ENCODE measurements at regions not wholly inside any gene's neighbourhood (a gene's known extent, or its start where the extent isn't known, plus 50 kb on each side); places are given as distances from the start of the nearest gene placed in this dataset.
A peak's percentile ranks its signal among the peaks of the same experiment; 100 is the strongest.
"Not testable (repeated sequence)": the region's sequence is repeated elsewhere in the genome, so short reads cannot be mapped to it uniquely, and the experiment has no call there.

DNA sequence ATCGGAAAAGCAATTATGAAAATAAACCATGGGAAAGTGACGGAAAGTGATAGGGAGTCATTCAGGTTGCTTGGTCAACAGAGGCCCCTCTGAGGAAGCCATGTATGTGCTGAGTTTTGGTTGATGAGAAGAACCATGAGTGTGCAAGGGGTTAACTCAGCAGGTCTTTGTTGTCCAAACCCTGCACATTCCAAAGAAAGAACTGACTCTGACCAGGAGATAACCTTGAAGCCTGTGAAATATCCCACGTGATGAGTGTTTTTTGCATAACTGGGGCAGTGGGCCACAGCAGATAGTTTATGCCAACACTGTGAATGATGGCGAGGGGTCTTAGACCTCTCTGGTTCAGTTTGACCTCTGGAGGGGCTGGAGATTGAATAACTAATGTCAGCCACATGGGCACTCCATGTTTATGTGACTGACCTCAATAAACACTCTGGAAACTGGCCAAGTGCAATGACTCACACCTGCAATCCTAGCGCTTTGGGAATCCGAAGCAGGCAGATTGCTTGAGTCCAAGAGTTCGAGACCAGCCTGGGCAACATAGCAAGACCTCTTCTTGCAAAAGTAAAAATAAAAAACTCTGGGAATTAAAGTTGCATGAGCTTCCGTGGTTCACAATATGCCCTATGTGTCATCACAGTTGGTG, 154.0 kb upstream of the FOXK1 start:
- no peak for DNase-seq

GRCh38 chr7:4531236-4531635, 150.9 kb upstream of the FOXK1 start:
- DNase-seq = no peak

GRCh38 chr7:4533339-4533738, 148.8 kb upstream of the FOXK1 start:
- DNase-seq = not testable (repeated sequence)

- DNase-seq = no peak
Measured at GRCh38 chr7:4549681-4550080, 132.4 kb upstream of the FOXK1 start.

DNA sequence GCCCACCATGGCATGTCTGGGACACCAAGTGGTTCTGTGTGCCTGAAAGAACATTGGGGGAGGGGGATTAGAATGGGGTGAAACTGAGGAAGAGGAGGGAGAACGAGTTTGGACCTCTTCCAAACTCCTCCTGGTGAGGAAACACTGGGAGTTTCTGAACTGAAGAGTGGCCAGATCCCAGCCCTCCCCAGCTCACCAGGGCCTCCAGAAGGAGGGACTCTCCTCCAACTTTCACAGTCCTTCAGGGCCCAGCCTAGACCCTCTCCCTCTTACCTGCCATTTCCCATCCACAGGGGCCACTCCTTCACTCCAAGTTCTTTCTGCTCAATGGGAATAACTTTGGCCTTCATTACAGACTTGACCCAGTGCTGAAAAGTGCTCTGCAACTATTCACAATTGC, 132.0 kb upstream of the FOXK1 start:
- no peak for DNase-seq

GRCh38 chr7:4552985-4553384, 129.1 kb upstream of the FOXK1 start:
- no peak for DNase-seq

DNA sequence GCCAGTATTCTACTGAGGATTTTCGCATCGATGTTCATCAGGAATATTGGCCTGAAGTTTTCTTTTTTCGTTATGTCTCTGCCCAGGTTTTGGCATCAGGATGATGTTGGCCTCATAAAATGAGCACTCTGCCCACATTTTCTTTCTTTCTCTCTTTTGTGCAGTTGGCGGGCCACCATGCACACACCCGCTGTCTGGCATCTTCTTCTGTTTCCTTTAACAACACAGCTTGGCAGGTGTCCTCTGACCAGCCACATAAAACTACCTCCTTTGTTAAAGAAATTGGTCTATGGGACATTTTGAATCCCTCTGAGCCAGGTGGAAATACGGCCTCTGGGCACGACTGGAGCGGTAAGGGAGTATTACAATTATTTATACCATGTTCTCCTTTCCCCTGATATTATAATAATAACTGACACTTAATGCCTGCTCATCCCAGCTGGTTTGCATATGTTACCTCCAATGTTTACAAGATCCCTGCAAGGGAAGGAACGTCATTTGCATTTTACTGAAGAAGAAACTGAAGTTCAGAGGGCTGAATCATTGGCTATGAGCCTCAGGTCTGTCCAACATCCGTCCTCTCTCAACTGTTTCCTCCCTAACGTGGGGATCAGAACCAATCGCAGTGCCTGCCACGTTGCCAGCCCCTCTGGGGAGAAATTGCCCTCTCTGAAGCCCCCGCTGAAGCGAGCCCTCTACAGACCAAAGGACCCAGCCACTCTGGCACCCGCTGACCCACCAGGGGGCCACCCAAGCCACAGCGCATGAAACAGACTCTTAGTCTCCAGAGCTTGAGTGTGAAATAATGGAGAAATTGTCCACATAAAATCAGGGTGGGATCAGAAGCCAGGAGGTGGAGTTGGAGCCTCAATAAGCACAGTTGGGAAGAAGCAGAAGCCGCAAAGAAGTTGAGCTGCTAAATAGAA, 125.0 kb upstream of the FOXK1 start:
- no peak for DNase-seq

DNA sequence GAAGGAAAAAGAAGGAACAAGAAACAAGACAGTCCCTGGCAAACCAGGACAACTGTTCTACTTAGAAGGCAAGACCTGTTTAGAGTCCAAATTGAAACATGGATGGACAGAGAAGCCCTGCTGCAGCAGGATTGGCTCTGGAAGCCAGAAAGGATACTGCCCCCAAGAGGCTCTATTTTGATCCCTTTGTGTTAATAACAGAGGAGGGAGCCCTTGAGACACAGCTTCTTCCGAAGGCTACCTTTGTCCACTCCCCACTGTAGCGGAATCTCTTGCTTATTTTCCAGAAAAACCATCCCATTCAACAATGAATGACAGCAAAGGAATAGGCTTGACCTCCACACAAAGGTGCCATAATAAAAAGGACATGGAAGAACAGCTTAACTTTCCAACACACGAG, 120.3 kb upstream of the FOXK1 start:
- DNase-seq = no peak

DNA sequence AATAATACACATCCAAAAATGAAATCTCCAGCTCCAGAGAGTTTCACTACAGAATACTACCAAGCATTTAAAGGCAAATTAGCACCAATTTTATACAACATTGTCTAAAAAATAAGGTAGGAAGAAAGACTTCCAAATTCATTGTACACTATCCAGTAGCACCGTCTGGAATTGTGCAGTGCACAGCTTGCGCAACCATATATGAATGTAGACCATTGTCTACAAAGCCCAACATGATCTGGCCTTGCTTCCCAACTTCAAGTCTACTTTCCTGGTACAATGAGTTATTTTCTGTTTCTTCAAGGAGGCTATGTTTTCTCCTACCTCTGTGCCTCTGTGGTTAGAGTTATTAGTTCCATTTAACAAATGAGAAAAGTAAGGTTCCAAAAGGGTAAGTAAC, 115.4 kb upstream of the FOXK1 start:
- DNase-seq = no peak

- no peak for DNase-seq
Measured at GRCh38 chr7:4574851-4575250, 107.2 kb upstream of the FOXK1 start.

DNA sequence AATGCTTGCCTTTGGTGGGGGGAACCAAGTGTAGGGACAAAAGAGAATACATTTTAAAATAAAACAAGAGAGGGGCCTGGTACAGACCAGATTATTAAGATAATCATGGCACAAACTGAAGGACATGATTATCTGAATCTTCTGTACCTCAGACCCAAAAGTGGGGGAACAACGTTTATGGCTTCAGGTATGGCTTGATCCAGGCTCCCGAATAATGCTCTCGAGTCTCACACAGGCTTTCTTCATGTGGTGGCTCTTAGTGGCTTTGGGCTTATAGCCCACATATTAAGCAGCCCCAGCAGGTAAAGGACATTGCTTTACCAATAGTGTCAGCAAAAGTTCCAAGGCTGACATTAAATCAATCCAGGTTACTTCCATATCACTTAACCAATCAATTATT, 106.8 kb upstream of the FOXK1 start:
- DNase-seq = no peak

DNA sequence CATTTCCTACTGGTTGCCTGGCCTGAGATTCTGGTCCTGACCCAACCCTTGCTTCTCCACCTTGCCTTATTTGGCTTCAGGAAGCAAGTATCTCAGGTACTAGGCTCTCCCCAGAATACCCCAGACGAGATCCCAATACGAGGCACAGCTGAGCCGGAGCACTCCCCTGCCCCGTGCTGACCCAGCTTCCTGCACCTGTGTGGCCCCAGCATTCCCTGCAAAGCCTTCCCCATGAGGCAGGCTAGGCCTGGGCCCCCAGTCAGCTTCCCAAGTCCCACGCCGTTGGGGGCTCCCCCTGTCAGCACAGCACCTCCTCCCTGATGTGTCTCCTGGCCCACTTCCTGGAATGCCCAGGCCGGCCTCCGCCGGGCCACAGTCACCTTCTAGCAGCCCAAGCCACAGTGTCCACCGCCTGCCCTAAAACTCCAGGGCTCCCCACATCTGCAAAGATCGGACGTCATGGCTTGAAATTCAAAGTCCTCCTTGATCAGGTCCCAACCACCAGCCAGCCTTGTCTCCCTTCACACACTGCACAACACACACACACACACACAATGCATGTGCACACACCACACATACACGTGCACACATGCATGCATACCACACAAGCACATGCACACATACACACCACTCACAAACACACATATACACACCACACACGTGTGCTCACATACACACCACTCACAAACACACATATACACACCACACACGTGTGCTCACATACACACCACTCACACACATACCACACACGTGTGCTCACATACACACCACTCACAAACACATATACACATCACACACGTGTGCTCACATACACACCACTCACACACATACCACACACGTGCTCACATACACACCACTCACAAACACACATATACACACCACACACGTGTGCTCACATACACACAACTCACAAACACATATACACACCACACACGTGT, 78.9 kb upstream of the FOXK1 start:
- DNase-seq = no peak

DNA sequence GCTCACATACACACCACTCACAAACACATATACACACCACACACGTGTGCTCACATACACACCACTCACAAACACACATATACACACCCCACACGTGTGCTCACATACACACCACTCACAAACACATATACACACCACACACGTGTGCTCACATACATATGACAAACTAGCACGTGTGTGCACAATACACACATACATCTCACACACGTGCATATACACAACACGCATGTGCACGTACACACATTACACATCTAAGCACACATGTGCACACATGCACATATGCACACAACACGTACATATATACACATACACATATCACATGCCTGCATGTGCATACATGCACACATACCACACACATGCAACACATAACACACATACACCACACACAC, 78.3 kb upstream of the FOXK1 start:
- no peak for DNase-seq

GRCh38 chr7:4604456-4604940, 77.6 kb upstream of the FOXK1 start:
- DNase-seq = no peak

- no peak for DNase-seq
Measured at GRCh38 chr7:4606797-4607196, 75.3 kb upstream of the FOXK1 start.

- no peak for DNase-seq
Measured at GRCh38 chr7:4607311-4607729, 74.8 kb upstream of the FOXK1 start.

GRCh38 chr7:4609576-4609975, 72.5 kb upstream of the FOXK1 start:
- DNase-seq = not testable (repeated sequence)

DNA sequence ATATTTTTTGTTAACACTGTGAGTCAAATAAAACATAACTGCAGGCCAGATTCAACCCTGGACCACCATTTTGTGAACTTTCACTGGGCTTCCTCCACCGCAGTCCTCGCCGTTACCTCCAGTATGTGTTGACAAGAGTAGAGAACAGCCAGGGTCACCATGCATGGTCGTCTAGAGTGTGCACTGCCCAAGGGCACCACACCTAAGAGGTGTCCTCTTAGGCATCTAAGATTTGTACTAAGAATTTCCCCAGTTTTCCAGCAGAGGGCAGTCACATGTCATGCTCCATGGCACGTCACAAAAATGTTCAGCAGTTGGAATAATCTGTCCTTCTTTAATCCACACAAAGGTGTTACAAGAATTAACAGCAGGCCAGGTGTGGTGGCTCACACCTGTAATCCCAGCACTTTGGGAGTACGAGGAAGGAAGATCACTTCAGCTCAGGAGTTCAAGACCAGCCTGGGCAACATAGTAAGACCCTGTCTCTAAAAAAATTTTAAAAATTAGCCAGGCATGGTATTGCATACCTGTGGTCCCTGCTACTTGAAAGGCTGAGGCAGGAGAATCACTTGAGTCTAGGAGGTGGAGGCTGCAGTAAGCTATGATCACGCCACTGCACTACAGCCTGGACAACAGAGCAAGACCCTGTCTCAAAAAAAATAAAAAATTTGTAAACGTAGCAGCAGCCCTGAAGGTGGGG, 71.2 kb upstream of the FOXK1 start:
- peak; percentile 33 to 53 for DNase-seq

DNA sequence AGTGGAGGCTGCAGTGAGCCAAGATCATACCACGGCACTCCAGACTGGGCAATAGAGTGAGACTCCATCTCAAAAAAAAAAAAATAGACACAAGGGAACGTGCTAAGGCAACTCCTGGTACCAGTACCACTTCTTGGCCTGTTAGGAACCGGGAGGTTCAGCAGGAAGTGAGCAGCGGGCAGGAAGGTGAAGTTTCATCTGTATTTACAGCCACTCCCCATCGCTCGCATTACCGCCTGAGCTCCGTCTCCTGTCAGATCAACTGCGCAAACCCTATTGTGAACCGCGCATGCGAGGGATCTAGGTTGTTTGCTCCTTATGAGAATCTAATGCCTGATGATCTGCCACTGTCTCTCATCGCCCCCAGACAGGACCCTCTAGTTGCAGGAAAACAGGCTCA, 69.9 kb upstream of the FOXK1 start:
- DNase-seq = no peak

- DNase-seq = no peak
Measured at GRCh38 chr7:4612939-4613841, 68.9 kb upstream of the FOXK1 start.

GRCh38 chr7:4613846-4614548, 68.1 kb upstream of the FOXK1 start:
- DNase-seq = no peak
